Keratinocyte (primary cell): ENCODE measurements at regions not wholly inside any gene's neighbourhood (a gene's known extent, or its start where the extent isn't known, plus 50 kb on each side); places are given as distances from the start of the nearest gene placed in this dataset.

ENCODE experiments used
- DNase-seq: peaks from one replicate; pipeline ENCODE4 v3.0.0-alpha.2; 2011; ENCODE audit warnings: low read depth, missing footprints, low spot score
- FAIRE-seq: peaks from 2 replicates; lab custom pipeline; 2011; peaks lifted over from hg19 to GRCh38; lab: Jason Lieb, UNC
- H2AFZ ChIP-seq: 2 replicates; pipeline ENCODE4 v1.6.0; 2012; ENCODE audit warnings: low read length, control low read depth, inconsistent platforms; ENCODE audit not compliant: control insufficient read depth
- H3K27ac ChIP-seq: 2 replicates; pipeline ENCODE4 v1.5.1; 2011; ENCODE audit warnings: low read length; ENCODE audit not compliant: control insufficient read depth, insufficient read depth
- H3K27me3 ChIP-seq: 3 replicates; pipeline ENCODE4 v1.6.0; 2011; ENCODE audit warnings: low read length; ENCODE audit not compliant: control insufficient read depth, insufficient read depth; ENCODE audit errors: extremely low read depth
- H3K36me3 ChIP-seq, 2 experiments: 2 replicates in 1 of 2; 3 replicates in 1 of 2; pipeline ENCODE4 v1.5.1; 2011; ENCODE audit warnings: low read length in 2 of 2, mild to moderate bottlenecking in 1 of 2; ENCODE audit not compliant: control insufficient read depth in 2 of 2, insufficient read depth in 2 of 2; ENCODE audit errors: extremely low read depth in 1 of 2
- H3K4me1 ChIP-seq: 3 replicates; pipeline ENCODE4 v1.5.1; 2011; ENCODE audit warnings: low read length; ENCODE audit not compliant: control insufficient read depth, insufficient read depth; ENCODE audit errors: extremely low read depth
- H3K4me2 ChIP-seq: 3 replicates; pipeline ENCODE4 v1.6.0; 2011; ENCODE audit warnings: low read depth, low read length; ENCODE audit not compliant: control insufficient read depth, insufficient read depth; ENCODE audit errors: extremely low read depth
- H3K4me3 ChIP-seq, 3 experiments: fragments of 200-600 bp in 1 of 3; sonication (generic) in 1 of 3; 2 replicates in 2 of 3; 3 replicates in 1 of 3; pipeline ENCODE4 v1.5.1; 2011 to 2016; ENCODE audit warnings: low read length in 3 of 3, mild to moderate bottlenecking in 3 of 3, control low read depth in 2 of 3, inconsistent platforms in 1 of 3, low read depth in 1 of 3, mixed read lengths in 1 of 3, mixed run types in 1 of 3, moderate library complexity in 1 of 3; ENCODE audit not compliant: control insufficient read depth in 2 of 3, insufficient read depth in 2 of 3; ENCODE audit errors: extremely low read depth in 1 of 3
- H3K79me2 ChIP-seq: 2 replicates; pipeline ENCODE4 v1.6.0; 2012; ENCODE audit warnings: low read length; ENCODE audit not compliant: control insufficient read depth, insufficient read depth
- H3K9ac ChIP-seq: 3 replicates; pipeline ENCODE4 v1.6.0; 2011; ENCODE audit warnings: low read length; ENCODE audit not compliant: control insufficient read depth, insufficient read depth; ENCODE audit errors: extremely low read depth
- H3K9me1 ChIP-seq: 3 replicates; pipeline ENCODE4 v1.6.0; 2011; ENCODE audit warnings: low read length; ENCODE audit not compliant: control insufficient read depth, insufficient read depth; ENCODE audit errors: extremely low read depth
- H3K9me3 ChIP-seq: 2 replicates; pipeline ENCODE4 v1.5.1; 2012; ENCODE audit warnings: low read depth, low read length; ENCODE audit not compliant: control insufficient read depth
- H4K20me1 ChIP-seq: 3 replicates; pipeline ENCODE4 v1.6.0; 2011; ENCODE audit warnings: low read length; ENCODE audit not compliant: control insufficient read depth, insufficient read depth; ENCODE audit errors: extremely low read depth
- EZH2 ChIP-seq: IDR thresholded peaks from one replicate; pipeline ENCODE4 v1.6.1; 2012; ENCODE audit warnings: inconsistent platforms, mild to moderate bottlenecking, low read length, moderate library complexity
- dilution Hi-C: fragments of 300-500 bp; cut with MboI; formaldehyde crosslinking; loops from one replicate; pipeline ENCODE4 v1.7.0; 2020; ENCODE audit warnings: low sequenced_read_pairs; ENCODE audit not compliant: extremely low pct_ligation_motif_present
- TF ChIP-seq, protein P1 (sequence below), 3 experiments: IDR thresholded peaks in 1 of 3; conservative IDR thresholded peaks in 1 of 3; optimal IDR thresholded peaks in 1 of 3; 2 replicates in 2 of 3; 3 replicates in 1 of 3; pipeline versions ENCODE3 to v1.5.1; 2011; ENCODE audit warnings: low read length in 3 of 3, mild to moderate bottlenecking in 3 of 3, moderate library complexity in 2 of 3, control low read depth in 1 of 3, inconsistent platforms in 1 of 3; ENCODE audit not compliant: insufficient read depth in 2 of 3; ENCODE audit errors: extremely low read depth in 1 of 3

DNA sequence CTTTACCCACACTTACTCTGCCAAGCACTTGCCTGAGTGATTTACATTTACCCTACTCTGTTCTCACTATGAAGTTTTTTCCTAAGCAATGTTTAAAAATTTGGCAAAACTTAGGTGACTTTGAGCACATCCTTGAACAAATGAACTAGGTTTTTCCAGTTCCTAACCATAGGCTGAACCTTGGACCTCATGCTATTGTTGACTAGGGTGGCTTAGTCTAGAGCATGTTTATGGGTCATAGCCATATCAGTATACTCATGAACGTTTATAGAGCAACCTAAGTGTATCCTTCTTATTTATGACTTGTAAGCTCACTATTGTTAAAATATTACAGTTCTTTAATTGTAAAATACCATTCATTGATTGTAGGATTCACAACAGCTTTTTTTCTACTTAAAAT lies 85.0 kb upstream of the KRR1 start:
- Histone ChIP-seq H3K9me3 (no peaks in the 10 kb centered on the region), H4K20me1 (no peaks in the 10 kb centered on the region), H3K36me3 (no peaks in the 10 kb centered on the region), H3K27ac (no peak overlapping the region), H3K4me1 (no peaks in the 10 kb centered on the region), H3K9me1 (no peaks in the 10 kb centered on the region), H3K27me3 (no peaks in the 10 kb centered on the region), H3K79me2 (no peaks in the 10 kb centered on the region), H3K4me3 (no peak overlapping the region), H3K4me2 (no peak overlapping the region), H2AFZ (no peak overlapping the region), H3K9ac (no peak overlapping the region)
- DNase-seq (no peak), FAIRE-seq (no peak)
- dilution Hi-C loops = no loop called here
- TF ChIP-seq, protein P1, sequence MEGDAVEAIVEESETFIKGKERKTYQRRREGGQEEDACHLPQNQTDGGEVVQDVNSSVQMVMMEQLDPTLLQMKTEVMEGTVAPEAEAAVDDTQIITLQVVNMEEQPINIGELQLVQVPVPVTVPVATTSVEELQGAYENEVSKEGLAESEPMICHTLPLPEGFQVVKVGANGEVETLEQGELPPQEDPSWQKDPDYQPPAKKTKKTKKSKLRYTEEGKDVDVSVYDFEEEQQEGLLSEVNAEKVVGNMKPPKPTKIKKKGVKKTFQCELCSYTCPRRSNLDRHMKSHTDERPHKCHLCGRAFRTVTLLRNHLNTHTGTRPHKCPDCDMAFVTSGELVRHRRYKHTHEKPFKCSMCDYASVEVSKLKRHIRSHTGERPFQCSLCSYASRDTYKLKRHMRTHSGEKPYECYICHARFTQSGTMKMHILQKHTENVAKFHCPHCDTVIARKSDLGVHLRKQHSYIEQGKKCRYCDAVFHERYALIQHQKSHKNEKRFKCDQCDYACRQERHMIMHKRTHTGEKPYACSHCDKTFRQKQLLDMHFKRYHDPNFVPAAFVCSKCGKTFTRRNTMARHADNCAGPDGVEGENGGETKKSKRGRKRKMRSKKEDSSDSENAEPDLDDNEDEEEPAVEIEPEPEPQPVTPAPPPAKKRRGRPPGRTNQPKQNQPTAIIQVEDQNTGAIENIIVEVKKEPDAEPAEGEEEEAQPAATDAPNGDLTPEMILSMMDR (optimal IDR thresholded peaks at IDR 0.05 in 1 of 3, IDR thresholded peaks at IDR 0.05 in 1 of 3, conservative IDR thresholded peaks at IDR 0.05 in 1 of 3; ENCODE audit: extremely low read depth in 1 of 3, insufficient read depth in 2 of 3, low read length in 3 of 3) = no peak
- TF ChIP-seq EZH2 = no peak

DNA sequence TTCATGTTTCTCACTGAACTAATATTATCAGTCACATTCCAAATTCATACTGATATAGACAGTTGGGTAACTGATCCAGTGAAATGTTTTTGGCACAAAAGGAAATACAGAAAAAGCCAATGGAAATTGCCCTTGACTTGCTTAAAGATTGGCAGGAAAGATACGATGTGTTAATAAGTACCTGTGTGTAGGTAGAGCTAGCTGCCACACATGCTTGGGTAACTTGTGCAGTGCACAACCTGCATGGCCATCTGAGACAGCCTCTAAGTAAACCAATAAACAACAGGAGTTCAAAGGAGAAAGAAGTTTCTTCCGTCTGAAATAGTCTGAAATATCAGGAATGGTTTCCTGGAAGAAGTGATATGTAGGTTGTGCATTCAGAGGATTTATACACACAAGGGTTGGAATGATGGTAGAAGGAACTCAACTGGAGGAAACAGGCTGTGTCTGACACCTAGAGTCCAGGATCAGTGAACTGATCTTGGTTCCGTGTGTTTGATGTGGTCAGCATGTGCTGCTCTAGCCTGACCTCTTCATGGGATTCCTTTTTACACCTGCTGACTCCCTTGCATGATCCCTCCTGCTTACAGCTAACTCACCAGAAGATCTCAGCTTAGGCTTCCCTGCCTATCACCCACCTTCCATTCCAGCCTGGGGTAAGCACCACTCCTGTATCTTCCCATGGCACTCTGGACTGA lies 81.4 kb upstream of the KRR1 start:
- H3K79me2 ChIP-seq = no peaks in the 10 kb centered on the region
- no peak for FAIRE-seq
- H3K36me3 ChIP-seq = no peaks in the 10 kb centered on the region
- H3K9me3 ChIP-seq = no peaks in the 10 kb centered on the region
- H3K9me1 ChIP-seq = no peaks in the 10 kb centered on the region
- H4K20me1 ChIP-seq = no peaks in the 10 kb centered on the region
- H2AFZ ChIP-seq = no peak overlapping the region
- dilution Hi-C loops = no loop called here
- no peak for TF ChIP-seq EZH2
- TF ChIP-seq, protein P1 (optimal IDR thresholded peaks at IDR 0.05 in 1 of 3, IDR thresholded peaks at IDR 0.05 in 1 of 3, conservative IDR thresholded peaks at IDR 0.05 in 1 of 3; ENCODE audit: extremely low read depth in 1 of 3, insufficient read depth in 2 of 3, low read length in 3 of 3) = no peak
- DNase-seq = no peak
- no peak overlapping the region for H3K9ac ChIP-seq
- no peak overlapping the region for H3K27ac ChIP-seq
- no peak overlapping the region for H3K4me2 ChIP-seq
- H3K27me3 ChIP-seq = no peaks in the 10 kb centered on the region
- no peaks in the 10 kb centered on the region for H3K4me1 ChIP-seq
- H3K4me3 ChIP-seq = no peak overlapping the region
